Forelimb muscle (tissue), 1 donor: ENCODE measurements at regions not wholly inside any gene's neighbourhood (a gene's known extent, or its start where the extent isn't known, plus 50 kb on each side); places are given as distances from the start of the nearest gene placed in this dataset.

Experiments used
- DNase-seq: peaks from one replicate; pipeline ENCODE4 v3.0.0-alpha.2; 2013; ENCODE audit warnings: low read depth

GRCh38 chr16:66143415-66143814 is 223.1 kb upstream of the CDH5 start:
- no peak for DNase-seq

GRCh38 chr16:66141885-66142284 is 224.6 kb upstream of the CDH5 start:
- DNase-seq, result no peak

GRCh38 chr16:66137853-66138252 is 228.6 kb upstream of the CDH5 start:
- DNase-seq, result no peak

DNA sequence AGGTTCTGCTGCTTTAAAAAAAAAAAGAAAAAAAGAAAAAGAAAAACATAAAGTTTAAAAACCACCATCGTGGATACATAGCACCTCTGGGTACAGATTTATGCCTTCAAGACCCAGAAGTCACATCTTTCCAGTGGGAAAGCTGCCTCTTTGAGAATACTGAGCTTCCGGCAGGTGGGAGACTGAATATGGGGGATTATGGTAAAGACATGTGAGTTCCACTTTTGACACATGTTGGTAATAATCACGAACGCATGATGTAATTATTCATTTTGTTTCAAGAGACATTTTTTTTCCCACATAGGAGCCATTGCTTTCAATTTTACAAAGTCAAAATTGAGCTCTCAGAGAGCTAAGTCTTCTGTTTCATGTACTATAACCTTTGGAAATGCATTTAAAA is 229.7 kb upstream of the CDH5 start:
- no peak for DNase-seq

DNA sequence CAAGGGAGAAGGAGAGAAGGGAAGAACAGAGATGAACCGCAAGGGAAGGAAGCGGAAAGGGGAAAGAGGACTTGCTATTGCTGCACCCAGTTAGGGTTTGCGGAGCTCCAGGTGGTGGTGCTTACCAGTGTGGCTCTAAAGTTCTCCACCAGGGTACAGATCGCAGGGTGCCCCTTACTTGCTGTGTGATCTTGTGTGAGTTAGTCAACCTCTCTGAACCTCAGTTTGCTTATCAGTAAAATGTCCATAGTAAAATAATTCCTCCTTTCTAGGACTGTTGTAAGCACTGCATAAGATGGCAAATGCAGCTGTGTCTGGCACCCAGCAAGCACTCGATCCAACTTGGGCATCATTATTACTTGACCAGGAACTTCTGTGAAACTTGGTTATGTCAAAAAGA is 230.7 kb upstream of the CDH5 start:
- no peak for DNase-seq

DNA sequence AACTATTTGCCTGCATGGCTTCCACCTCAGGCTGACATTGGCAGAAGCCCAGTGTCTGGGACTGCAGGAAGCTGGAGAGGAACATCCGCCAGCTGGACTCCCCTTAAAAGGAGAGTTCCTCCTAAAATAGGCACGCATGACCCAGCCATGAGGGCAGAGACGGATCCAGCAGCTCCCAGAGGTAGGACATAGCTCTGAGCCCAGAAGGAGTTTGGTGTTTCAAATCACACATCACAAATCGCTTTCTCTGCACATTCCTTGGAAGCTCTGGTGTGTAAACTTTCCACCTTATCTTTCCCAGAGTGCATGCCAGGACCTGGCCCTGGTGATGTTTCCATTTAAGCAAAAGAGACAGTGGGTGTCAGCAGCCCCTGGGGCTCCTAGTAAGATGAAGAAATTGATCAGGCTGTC is 231.1 kb upstream of the CDH5 start:
- DNase-seq, result no peak

GRCh38 chr16:66134875-66135274 is 231.6 kb upstream of the CDH5 start:
- no peak for DNase-seq

- no peak for DNase-seq
Observed at GRCh38 chr16:66133643-66134338, 232.7 kb upstream of the CDH5 start.

DNA sequence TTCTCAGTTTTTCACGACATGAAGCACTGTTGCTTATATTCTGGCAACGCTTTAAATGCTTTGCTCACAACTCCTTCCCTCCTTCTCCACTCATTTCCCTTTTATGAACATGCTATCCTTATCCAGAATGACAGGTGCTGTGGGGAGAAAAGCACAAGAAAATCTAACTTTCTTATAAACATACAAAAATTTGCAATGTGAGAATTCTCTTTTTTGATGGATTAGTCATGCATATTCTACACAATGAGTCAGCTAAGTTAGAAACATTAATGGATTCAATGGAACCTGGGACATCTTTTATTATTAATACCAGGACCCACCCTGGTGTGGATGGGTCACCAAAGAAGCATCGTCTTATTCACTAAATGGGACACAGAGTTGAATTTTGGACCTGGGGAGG is 234.6 kb upstream of the CDH5 start:
- no peak for DNase-seq

DNA sequence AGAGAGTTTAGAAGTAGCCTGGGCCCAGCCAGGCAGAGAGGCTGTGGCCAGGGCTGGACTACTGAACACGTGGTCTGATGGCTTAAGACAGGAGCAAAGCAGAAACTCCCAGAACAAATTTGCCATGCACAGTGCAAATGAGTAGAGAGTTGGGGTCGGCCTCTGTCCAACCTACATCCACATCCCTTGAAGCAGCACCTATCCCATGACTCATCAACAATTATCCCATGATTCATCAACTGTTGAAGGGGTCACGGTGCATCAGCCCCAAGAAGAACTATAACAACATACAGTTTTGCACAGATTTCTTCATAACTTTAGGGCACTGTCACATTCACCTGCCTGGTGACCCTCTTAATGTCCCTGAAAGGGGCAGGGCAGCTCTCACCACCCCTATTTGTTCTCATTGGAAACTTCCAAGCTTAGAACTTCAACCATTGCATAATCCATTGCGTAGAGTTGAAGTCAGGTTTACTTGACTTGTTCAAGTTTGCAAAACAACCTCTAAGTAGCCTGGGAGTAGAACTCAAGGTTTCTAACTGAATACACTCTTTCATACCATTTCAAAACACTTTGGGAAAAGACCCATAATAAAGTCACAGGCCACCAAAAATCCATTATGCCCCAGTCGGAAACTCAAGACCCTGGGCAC is 235.2 kb upstream of the CDH5 start:
- no peak for DNase-seq

GRCh38 chr16:66130296-66130905 is 236.1 kb upstream of the CDH5 start:
- DNase-seq, result no peak

DNA sequence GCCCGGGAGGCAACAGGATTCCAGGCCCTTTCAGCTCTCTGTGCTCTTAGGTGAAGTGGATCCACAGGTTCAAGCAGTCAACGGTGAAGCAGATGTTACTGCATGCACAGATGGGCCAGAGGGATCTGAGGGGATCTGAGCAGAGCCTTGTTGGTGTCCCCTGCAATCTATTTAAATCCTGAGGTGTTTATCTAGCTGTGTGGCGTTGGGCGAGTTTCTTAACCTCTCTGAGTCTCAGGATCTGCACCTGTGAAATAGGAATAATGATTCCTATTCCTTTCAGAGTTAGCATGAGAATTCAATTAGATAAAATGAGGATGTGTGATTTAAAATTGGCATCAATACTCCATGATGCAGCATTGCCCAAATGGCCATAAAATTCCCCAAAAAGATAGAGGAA is 237.3 kb upstream of the CDH5 start:
- no peak for DNase-seq

DNA sequence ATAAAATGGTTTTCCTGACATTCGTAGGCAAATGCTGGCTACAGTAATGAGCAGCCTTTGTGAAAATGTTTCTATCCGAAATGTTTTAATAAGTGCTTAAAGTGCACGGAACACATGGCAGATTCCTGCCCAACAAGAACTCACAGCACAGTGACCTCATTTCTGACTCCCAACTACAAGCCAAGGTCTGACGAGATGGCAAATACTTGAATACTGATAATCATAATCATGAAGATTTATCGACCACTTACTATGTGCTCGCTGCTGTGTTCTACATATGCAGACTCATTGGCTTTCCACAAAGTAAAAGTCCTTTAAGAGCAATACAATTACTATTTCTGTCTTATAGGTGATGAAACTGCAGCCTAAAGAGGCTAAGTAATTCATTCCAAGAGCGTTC is 238.1 kb upstream of the CDH5 start:
- no peak for DNase-seq

DNA sequence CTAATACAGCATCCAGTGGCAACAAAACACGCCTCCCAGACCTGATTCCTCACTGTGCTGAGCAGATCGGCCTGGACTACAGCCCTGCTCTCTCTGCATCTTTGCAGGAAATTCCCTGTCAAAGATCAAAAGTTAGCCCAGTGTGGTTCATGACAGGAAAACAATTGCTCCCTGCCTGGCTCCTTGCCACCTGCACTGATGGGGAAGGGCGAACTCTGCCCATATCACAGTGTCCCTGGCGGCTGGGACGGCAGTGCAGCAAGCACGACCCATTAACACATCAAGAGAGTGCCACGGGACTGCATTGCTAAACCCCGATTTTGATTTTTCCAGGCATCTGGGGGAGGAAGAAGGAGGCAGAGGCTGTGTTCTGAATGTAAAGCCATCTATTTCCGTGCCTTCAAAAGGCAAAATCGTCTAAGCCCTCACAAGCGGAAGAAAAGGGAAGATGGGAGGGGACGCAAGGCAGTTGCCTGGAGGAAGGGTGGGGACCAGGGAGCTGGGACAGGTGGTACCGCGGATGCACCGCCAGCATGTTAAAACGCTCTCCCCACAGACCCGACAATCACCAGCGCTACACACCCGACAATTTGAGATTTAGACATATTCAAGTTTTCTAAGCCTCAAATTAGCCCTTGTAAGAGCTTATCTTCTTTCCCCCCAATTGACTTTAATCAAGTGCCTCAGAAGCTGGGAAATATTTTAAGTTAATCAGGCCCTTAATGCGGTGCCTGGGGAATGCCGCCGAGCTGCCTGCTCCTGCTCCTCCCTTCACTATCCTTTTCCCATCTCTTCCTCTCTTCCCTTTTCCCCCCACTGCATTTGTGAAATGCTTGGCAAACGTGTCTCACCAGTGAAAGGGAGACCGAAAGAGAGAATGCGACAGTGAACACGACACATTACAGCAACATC is 238.8 kb upstream of the CDH5 start:
- no peak for DNase-seq

GRCh38 chr16:66121466-66121865 is 245.0 kb upstream of the CDH5 start:
- DNase-seq, result no peak

GRCh38 chr16:66120656-66121055 is 245.8 kb upstream of the CDH5 start:
- no peak for DNase-seq

- DNase-seq, result no peak
Observed at GRCh38 chr16:66116163-66117002, 250.1 kb upstream of the CDH5 start.

GRCh38 chr16:66115373-66115772 is 251.1 kb upstream of the CDH5 start:
- DNase-seq, result no peak

- no peak for DNase-seq
Observed at GRCh38 chr16:66113223-66113622, 253.3 kb upstream of the CDH5 start.

GRCh38 chr16:66109677-66110076 is 256.8 kb upstream of the CDH5 start:
- no peak for DNase-seq

GRCh38 chr16:66107661-66108060 is 258.8 kb upstream of the CDH5 start:
- no peak for DNase-seq
